ENCODE measurements at regions not wholly inside any gene's neighbourhood (a gene's known extent, or its start where the extent isn't known, plus 50 kb on each side); places are given as distances from the start of the nearest gene placed in this dataset.

DNA sequence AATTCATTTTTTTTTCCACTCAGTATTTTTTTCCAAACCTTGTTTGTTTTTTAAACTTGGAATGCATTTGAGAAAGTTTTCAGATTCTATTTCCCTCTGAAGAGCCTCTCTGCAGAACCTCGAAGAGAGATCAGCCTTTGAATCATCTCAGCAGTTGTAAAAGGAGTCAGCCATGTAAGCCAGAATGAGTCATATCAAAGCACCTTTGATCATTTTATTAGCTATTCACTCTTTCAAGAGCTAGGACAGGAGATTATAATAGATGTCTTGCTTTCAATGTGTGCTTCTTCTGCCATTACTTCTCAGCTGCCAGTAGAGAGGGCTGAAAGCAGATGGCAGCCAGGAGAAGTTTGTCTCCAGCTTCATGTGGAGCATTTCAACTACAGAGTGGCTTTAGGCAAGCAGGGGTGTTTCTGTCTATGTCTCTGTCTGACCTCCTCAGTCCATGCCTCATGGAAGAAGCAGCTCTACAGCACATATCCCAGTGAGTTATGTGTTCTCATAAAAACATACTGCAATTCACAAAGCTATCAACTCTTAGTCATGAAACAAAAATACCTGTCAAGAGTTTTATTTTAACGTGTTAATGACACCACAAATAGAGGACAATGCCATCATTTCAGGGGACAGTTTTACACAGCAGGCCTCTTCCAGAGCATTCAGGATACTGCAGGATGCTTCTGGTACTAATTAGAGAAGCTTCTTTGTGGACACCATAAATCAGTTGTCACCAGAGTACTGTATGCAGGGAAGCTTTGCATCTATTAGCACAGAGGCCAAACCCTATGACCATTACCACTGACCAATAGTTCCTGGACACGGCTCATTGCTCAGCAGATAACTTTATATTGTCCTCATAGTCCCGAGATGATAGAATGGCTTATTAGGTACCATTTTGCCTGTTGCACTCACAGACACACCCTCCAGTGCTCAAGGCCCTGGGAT is 94.3 kb downstream of the NHLRC3 start:
- TF ChIP-seq, protein P1, sequence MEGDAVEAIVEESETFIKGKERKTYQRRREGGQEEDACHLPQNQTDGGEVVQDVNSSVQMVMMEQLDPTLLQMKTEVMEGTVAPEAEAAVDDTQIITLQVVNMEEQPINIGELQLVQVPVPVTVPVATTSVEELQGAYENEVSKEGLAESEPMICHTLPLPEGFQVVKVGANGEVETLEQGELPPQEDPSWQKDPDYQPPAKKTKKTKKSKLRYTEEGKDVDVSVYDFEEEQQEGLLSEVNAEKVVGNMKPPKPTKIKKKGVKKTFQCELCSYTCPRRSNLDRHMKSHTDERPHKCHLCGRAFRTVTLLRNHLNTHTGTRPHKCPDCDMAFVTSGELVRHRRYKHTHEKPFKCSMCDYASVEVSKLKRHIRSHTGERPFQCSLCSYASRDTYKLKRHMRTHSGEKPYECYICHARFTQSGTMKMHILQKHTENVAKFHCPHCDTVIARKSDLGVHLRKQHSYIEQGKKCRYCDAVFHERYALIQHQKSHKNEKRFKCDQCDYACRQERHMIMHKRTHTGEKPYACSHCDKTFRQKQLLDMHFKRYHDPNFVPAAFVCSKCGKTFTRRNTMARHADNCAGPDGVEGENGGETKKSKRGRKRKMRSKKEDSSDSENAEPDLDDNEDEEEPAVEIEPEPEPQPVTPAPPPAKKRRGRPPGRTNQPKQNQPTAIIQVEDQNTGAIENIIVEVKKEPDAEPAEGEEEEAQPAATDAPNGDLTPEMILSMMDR (conservative IDR thresholded peaks at IDR 0.05; ENCODE audit: control insufficient read depth, insufficient read depth, low read depth, low read length) = no peak
- H3K4me3 ChIP-seq (ENCODE audit: control insufficient read depth, low read depth, low read length) = no peak overlapping the region
- peak; percentile 17 for DNase-seq (ENCODE audit: low read depth)

DNA sequence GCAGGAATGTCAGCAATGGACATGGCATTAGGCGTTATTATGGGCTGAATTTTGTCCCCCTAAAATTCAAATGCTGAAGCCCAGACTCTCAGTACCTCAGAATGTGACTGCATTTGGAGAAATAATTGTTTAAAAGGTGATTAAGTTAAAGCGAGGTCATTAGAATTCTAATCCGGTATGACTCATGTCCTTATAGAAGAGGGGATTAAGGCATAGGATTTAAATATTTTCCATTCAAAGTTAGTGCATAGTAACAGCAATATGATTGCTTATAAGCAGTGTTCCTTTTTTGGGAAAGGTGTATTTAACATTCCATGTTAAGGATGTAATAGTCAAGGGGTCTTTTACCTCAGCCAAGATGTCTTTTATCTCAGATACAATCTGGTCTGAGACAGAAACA is 95.5 kb downstream of the NHLRC3 start:
- no peak for DNase-seq (ENCODE audit: low read depth)
- H3K4me3 ChIP-seq (ENCODE audit: control insufficient read depth, low read depth, low read length) = no peak overlapping the region
- TF ChIP-seq, protein P1 (conservative IDR thresholded peaks at IDR 0.05; ENCODE audit: control insufficient read depth, insufficient read depth, low read depth, low read length) = no peak

DNA sequence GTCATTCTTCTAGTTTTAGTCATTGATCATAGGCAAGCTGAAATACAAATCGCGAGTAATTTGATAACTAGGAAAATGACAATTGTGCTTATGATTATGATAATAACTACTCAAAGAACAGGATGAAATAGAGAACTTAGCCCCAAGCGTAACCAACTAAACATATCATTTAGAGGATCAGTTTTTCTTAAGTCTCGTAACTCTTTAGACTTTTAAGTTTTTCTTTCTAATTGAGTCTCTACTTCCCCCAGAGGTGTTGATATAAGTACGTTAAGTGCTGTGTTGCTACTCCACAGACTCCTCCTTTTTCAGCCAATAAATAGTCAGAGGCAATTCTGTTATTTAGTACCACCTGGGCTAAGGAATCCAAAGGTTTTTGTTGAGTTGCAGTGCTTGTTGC is 96.3 kb downstream of the NHLRC3 start:
- no peak overlapping the region for H3K4me3 ChIP-seq (ENCODE audit: control insufficient read depth, low read depth, low read length)
- TF ChIP-seq, protein P1 (conservative IDR thresholded peaks at IDR 0.05; ENCODE audit: control insufficient read depth, insufficient read depth, low read depth, low read length) = no peak
- DNase-seq (ENCODE audit: low read depth) = no peak

DNA sequence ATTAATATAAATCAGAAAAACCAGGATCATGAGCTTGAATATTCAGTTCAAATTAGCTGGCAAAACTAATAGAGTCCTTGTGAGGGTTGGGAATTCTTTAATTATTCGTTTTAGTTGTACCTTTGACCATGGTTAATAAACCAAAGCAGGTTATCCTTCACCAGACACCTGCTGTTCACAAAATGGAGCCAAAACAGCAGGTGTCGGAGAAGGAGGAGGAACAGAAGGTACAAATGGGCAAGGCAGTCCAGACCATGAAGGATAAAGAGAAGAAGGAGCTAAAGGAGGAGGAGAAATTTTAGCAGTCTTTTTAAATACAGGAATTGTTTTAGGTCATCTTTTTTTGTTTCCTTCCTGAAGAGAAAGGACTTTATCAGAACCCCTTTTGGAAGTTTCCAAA is 106.1 kb downstream of the NHLRC3 start:
- no peak for DNase-seq (ENCODE audit: low read depth)
- TF ChIP-seq, protein P1 (conservative IDR thresholded peaks at IDR 0.05; ENCODE audit: control insufficient read depth, insufficient read depth, low read depth, low read length) = no peak
- no peak overlapping the region for H3K4me3 ChIP-seq (ENCODE audit: control insufficient read depth, low read depth, low read length)

DNA sequence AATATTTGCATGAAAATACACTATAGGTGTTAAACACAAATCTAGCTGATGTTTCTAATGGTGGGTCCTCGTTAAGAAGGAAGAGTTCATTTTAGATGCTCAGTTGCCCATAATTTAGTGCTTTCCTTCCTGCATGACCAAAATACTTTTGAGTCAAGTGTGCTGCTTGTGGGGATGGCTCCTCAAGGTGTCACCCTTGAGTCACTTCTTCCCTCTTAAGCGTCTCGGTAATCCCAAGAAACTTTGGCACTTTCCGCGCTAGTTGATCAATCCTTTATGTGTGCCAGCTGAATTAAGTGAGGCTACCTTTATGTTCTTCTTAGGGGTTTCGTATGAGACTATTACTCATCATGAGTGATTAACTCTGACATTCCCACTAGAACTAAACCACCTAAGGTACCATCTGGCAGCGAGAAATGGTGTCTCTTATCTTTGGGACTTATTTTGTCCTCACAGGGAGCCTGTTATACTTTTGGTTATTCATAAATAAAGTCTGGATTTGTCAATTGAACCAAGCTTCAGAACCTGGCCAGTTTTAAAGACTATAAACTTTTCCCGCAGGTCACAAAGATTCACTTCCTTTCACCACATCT is 106.8 kb downstream of the NHLRC3 start:
- no peak overlapping the region for H3K4me3 ChIP-seq (ENCODE audit: control insufficient read depth, low read depth, low read length)
- DNase-seq (ENCODE audit: low read depth) = peak; percentile 78
- TF ChIP-seq, protein P1 (conservative IDR thresholded peaks at IDR 0.05; ENCODE audit: control insufficient read depth, insufficient read depth, low read depth, low read length) = peak; percentile 89

DNA sequence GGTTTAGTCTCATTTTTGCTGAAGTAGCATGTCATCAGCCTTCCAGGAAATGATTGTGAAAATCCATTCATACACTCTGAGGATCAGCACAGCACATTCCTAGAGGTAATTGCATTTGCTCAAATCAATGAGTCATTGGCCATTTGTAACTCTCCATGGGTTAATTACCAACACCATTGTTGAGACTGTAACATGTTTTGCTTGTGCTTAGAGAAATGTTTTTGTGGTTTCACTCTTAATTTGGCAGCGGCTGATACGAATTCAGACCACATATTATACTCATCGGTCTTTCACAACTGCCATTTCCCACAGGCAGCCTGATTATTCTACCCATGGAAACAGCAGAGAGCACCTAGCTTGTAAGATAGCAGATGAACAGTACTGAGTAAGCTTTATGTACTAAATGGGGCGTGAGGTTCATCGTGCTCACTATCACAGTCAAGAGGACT is 110.3 kb downstream of the NHLRC3 start:
- H3K4me3 ChIP-seq (ENCODE audit: control insufficient read depth, low read depth, low read length) = no peak overlapping the region
- TF ChIP-seq, protein P1 (conservative IDR thresholded peaks at IDR 0.05; ENCODE audit: control insufficient read depth, insufficient read depth, low read depth, low read length) = no peak
- peak; percentile 91 for DNase-seq (ENCODE audit: low read depth)
